Posterior cingulate gyrus (tissue), 11 donors: ENCODE measurements at regions not wholly inside any gene's neighbourhood (a gene's known extent, or its start where the extent isn't known, plus 50 kb on each side); places are given as distances from the start of the nearest gene placed in this dataset.
"Not testable (repeated sequence)": the region's sequence is repeated elsewhere in the genome, so short reads cannot be mapped to it uniquely, and the experiment has no call there.

Experiments used
- DNase-seq, 10 donors: peaks; one replicate each; pipeline versions ENCODE4 v3.0.0 to v3.0.0-alpha.2; 2020 to 2021; ENCODE audit warnings: mixed read lengths in 3 of 10
- intact Hi-C: fragments of 100-400 bp; cut with DNase I; formaldehyde crosslinking; loops from one replicate; pipeline ENCODE4 v1.15.1; 2023

DNA sequence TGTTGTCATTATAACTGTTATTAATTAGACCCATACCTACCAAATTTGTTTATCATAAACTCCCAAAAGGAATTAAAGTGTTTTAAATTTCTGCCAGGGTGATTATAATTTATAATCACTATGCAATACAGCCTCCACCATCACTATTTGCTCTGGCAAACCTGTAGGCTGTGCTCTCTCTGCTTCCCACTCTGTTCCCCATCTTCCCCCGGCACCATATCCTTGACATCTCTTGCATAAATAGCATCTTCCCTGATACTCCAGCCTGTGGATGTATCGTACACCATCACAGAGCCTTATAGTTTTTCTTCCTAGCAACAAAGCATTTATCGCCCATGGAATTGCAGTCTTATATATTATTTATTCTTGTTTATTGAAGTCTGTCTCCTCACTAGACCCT, 181.5 kb upstream of the TSC22D1 start:
- no peak for DNase-seq
- intact Hi-C loops: no loop called here

- intact Hi-C loops: no loop called here
- no peak for DNase-seq
These were observed 180.2 kb upstream of the TSC22D1 start for GRCh38 chr13:44756276-44756810.

- DNase-seq: no peak
- intact Hi-C loops: no loop called here
These were observed 179.7 kb upstream of the TSC22D1 start for GRCh38 chr13:44755872-44756271.

- DNase-seq: no peak
- intact Hi-C loops: no loop called here
These were observed 176.0 kb upstream of the TSC22D1 start for GRCh38 chr13:44752164-44752563.

- DNase-seq: no peak
- intact Hi-C loops: no loop called here
These were observed 174.5 kb upstream of the TSC22D1 start for GRCh38 chr13:44750630-44751029.

GRCh38 chr13:44749906-44750305, 173.8 kb upstream of the TSC22D1 start:
- DNase-seq: no peak
- intact Hi-C loops: no loop called here

GRCh38 chr13:44748439-44748838, 172.3 kb upstream of the TSC22D1 start:
- intact Hi-C loops: no loop called here
- no peak for DNase-seq

- intact Hi-C loops: no loop called here
- no peak for DNase-seq
These were observed 171.0 kb upstream of the TSC22D1 start for GRCh38 chr13:44747179-44747578.

DNA sequence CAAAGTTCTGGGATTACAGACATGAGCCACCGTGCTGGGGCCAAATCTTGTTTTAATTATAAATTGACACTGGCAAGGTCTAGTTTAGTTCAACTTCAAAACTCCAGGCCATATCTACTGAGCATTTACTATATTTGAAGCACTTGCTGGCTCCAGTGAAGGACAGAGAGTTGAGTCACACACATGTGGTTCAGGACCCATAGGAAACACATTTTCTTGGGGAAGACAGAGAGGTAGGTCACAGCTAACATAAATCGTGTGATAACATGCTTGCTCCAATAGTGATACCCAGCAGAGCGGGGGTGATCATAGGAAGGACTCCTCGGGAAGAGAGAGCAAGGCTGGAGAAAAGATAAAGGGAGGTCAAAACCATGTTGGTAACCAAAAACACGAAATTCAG, 170.6 kb upstream of the TSC22D1 start:
- intact Hi-C loops: no loop called here
- no peak for DNase-seq

- intact Hi-C loops: no loop called here
These were observed 168.9 kb upstream of the TSC22D1 start for GRCh38 chr13:44744880-44745633.

GRCh38 chr13:44739539-44739938, 163.4 kb upstream of the TSC22D1 start:
- intact Hi-C loops: no loop called here
- DNase-seq: no peak

More at GRCh38 chr13:44744880-44745633, 168.9 kb upstream of the TSC22D1 start:
- DNase-seq: no peak

- no peak for DNase-seq
- intact Hi-C loops: no loop called here
These were observed 163.0 kb upstream of the TSC22D1 start for GRCh38 chr13:44739120-44739519.

GRCh38 chr13:44738463-44738862, 162.3 kb upstream of the TSC22D1 start:
- DNase-seq: no peak
- intact Hi-C loops: no loop called here

DNA sequence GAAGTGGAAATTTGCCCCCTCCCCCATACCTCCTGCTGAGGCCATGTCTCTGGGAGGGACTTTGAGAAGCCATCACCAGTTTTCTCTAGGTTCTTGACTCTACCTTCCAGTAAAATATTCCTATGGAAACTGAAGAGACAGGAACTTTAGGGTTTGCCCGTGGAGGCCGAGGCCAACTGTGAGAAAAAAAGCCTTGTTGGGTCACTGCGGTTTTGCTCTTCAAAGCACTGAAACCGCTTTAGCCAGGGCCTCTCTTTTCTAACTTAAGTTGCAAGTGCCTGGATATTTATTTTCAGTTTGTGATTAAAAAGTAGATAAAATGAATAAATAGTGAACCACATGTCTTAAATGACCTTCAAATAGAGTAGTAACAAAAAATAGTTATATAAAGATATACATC, 159.7 kb upstream of the TSC22D1 start:
- DNase-seq: no peak

DNA sequence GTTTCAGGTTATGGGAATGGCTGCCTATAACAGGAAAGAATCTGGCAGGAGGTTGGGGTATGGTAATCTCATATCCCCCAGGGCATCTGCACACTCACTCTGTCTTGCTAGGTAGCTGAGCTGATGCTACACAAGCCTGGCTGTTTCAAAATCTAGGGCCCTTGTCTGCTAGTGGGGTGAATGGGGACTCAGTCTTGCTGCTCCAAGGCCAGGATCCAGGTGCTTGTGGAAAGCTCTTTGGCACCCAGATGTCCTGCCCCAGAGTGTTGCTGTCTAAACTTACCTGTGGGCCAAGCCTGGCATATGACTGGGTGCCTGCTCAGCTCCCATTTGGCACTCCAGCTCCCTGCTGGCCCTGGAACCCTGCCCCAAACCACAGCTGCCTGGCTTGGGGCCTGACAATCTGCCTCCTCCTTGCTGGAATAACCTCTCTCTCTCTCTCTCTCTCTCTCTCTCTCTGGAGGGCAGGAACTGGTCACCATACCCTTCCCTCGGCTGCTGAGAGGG, 158.1 kb upstream of the TSC22D1 start:
- peak in 2 of 10 donors; percentile 3 to 11 for DNase-seq

More for the DNA sequence above, 159.7 kb upstream of the TSC22D1 start:
- intact Hi-C loops: no loop called here

GRCh38 chr13:44732503-44733098, 156.5 kb upstream of the TSC22D1 start:
- DNase-seq: no peak
- intact Hi-C loops: no loop called here

More for the DNA sequence above, 158.1 kb upstream of the TSC22D1 start:
- intact Hi-C loops: no loop called here

DNA sequence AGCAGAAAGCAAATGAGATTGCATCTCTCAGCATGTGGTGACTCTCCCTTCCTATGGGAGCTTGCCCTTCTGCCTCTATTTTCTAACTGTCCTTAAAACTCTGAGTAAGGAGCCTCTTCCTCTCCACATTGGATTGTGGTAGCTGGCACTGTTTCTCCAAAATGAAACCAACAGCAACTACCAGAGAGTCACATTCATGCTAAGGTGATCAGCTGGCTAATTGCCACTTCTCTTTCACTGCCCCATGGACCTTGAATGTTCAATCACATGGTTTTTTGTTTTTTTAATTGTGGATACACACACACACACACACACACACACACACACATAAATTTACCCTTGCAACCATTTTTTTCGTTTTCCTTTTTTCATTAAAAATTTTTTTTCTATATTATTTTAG, 154.7 kb upstream of the TSC22D1 start:
- no peak for DNase-seq
- intact Hi-C loops: no loop called here

DNA sequence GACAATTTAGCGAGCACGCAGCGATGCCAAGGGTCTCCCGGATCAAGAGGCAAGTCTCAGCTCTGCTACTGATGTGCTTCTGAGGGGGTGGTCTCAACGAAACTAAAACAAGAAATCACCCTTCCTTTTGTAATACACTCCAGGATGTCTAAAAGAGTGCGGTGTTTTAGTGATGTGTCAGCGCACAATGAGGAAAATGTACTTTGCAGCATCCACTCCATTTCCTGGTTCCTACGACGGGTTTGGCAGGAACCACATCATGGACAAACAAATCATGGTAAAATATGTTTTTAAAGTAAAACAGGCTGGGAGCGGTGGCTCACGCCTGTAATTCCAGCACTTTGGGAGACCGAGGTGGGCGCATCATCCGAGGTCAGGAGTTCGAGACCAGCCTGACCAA, 154.0 kb upstream of the TSC22D1 start:
- intact Hi-C loops: no loop called here
- DNase-seq: no peak

- DNase-seq, intact Hi-C loops: not testable (repeated sequence)
These were observed 151.5 kb upstream of the TSC22D1 start for GRCh38 chr13:44727591-44727990.

DNA sequence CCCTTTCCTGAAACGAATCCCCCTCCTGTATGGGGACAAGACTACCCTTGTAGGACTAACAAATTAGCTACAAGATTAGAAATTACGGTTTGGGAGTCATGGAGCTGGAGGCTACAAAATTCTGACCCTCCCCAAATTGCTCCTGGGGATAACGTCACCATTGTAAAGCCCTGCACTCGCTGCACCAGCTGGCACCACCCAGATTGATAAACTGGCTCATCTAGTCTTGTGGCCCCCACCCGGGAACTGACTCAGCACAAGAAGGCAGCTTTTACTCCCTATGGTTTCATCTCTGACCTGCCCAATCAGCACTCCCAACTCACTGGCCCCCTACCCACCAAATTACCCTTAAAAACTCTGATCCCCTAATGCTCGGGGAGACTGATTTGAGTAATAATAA, 150.6 kb upstream of the TSC22D1 start:
- intact Hi-C loops: no loop called here
- no peak for DNase-seq

DNA sequence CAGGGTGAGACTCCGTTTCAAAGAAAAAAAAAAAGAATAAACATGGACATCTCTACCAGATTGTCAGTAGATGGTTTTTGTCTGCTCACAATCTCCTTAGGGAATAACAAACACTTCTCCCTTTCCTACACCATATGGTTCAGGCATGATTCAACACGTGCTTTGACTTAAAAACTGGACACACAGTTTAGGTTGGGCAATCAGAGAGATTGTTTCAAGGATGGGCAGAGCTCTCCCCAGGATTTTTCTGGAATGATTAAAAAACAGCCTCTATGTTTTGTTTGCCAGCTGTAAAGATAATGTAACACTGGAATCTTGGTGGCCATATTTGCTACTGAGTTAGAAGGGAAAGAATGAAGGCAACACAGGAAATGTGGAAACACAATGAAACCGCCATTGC, 150.1 kb upstream of the TSC22D1 start:
- DNase-seq: no peak
- intact Hi-C loops: no loop called here
